Bone marrow (tissue), 2 donors: ENCODE measurements at regions not wholly inside any gene's neighbourhood (a gene's known extent, or its start where the extent isn't known, plus 50 kb on each side); places are given as distances from the start of the nearest gene placed in this dataset.

Source experiments
- DNase-seq, 2 donors: peaks; one replicate each; lab custom pipeline; 2025; lab: John Stamatoyannopoulos, UW

DNA sequence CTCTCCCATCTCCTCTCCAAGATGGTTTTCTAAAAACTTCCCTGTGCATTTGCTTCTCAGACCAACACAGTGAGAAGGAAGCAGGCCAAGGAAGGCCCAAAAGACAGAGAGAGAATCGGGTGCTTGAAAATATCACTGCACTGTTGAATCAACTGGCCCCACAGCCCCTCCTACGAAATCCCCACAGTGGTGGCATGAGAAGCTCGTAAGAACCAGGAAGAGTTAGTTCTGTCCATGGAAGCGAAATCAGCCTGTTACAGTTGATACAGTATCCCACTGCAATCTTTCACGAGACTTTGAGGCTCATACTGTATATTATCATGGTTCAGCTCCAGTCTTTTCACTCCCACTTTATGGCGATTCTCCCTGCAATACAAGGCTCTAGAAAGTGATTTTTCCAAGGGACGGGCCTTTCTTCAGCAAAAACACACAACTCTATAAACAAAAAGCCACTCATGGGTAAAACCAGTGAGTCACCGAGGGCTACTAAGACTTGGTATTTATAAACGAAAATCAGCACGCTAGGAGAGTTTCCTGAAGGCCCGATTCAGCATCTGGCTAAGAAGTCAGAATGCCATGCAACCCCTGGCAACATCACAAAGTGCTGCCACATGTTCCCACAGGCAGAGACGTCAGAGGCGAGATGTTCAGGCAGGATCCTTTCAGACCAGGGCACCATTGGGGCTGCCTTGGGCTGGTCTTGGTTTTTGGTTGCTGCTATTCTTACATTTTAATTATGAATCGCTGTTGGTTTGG is 185.7 kb downstream of the IRX5 start:
- DNase-seq, result no peak

DNA sequence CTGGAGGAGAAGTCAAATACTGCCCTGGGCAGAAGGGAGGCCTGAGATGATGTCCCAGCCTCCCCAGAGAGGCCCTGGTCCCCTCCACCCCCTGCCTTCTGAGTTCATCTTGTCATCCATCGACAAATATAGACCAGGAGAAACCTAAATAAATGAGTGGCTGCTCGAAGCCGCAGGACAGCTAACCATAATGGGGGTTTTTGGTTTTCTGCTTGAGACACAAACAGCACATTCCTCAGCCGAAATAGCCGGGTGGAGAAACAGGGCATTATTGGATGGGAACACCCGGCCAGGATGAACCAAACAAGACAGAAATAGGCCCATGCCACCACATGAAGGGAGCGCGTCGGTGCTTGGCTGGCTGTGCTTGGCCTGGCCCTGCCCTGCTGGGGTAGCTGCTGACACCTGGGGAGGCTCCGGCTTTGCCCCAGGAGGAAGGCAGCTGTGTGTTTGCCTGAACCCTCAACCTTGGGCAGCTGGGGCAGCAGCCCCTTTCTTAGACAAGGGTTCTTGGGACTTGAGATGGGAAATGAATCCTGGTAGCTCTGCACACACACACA is 188.1 kb downstream of the IRX5 start:
- DNase-seq, result no peak

- DNase-seq, result no peak
Observed at GRCh38 chr16:55120408-55120807, 189.7 kb downstream of the IRX5 start.

- DNase-seq, result no peak
Observed at GRCh38 chr16:55120826-55121225, 190.2 kb downstream of the IRX5 start.

DNA sequence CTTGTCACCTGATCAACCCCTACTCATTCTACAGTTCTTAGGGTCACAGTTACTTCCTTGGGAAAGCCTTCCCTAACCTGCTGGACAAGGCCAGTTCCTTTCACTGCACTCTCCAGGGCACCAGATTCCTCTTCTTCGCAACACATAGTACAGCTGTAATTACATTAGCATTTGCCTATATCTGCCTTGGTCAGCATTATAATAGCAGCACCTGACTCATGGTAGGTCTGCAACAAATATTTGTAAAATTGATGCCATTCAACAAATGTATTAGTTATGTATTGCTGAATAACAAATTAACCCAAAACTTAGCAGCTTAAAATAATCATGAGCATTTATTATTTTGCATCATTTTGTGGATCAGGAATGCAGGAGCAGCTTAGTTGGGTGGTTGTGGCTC is 193.0 kb downstream of the IRX5 start:
- no peak for DNase-seq

DNA sequence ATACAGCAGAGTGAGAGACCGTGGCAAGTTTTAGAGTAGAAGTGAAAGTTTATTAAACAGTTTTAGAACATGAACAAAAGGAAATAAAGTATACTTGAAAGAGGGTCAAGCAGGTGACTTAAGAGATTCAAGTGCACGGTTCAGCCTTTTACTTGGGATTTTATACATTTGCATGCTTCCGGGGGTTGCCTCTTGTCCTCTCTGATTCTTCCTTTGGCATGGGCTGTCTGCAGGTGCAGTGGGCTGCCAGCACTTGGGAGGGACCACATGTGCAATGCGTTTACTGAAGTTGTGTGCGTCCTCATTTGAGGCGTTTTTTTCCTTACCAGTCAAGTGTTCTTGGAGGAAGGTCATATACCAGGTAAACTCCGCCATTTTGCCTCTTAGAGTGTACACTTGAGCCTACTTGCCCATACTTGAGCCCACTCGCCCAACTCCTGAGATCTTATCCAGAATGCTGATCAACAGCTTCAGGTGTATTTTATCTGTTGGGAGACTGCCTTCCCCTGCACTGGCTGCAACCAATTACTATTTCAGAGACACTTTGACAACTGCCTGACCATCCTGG is 195.2 kb downstream of the IRX5 start:
- DNase-seq, result no peak

- DNase-seq, result no peak
Observed at GRCh38 chr16:55126456-55126855, 195.8 kb downstream of the IRX5 start.

DNA sequence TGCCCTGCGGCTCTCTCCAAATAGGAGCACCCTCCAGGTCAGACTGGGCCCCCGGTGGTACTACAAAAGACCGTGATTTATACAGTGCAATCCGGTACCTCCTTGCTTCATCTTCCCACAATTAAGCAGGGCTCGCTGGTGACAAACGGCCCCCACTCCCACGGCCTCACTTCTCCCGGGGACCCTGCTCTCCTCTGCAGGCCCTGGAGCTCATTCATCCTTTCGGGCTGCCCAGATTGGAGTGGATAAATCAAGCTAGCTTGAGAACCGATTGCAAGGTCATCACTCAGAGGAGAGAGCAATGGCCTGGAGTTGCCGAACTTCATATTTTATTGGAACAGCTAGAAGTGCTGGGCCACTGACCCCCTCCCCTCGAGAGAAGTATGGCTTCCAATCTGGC is 193.5 kb upstream of the IRX6 start:
- no peak for DNase-seq

GRCh38 chr16:55130911-55131310 is 193.1 kb upstream of the IRX6 start:
- DNase-seq, result no peak

DNA sequence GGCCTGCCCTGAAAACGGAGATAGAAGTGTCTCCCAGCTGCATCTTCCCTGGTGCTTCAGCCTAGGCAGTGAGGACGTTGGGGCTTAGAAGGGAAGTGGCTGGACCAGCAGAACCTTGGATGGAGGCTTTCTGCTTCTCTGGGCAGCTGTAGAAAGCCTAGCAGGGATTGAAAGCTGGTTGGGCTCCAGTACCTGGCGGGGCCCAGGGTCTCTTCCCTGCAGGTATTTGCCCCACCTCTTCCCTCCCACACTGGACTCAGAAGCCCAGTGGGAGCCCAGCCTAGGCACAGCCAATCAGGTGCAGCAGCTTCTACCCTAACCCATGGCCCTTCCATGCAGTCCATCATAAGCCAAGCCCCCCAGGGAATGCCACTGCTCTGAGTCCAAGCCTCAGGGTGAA is 190.3 kb upstream of the IRX6 start:
- DNase-seq, result no peak

DNA sequence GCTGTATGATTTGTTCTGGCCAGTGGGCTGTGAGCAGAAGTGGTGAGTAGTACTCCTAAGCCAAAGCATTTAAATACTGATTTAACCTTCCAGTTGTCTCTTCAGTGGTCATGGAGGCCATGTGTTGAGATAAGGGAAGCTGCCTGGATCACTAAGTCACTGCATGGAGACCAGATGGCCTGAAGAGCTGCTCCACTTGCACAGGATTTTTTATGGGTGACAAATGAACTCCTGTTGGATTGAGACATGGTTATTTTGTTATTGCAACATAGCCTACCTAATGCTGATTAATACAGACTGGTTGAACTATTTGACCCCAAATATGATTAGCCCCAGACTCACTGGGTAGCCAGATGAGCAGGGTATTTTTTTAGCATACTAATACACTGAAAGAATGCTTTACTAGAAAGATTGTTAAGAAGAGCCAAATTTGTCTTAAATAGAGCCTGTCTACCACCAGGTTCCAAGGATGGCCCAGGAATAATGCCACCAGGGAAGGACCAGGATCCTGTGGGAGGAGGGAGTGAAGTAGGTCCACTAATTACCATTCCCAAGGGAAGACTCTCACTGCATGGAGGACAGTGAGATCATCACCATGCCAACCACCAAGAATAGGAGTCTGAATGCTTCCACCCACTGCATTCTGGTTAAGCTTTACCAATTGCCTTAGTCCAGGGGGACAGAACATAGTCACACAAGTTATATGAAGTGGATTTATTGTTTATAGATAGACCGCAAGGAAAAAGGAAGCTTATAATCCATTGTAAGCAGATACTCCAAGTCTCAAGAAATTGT is 187.4 kb upstream of the IRX6 start:
- DNase-seq, result no peak

DNA sequence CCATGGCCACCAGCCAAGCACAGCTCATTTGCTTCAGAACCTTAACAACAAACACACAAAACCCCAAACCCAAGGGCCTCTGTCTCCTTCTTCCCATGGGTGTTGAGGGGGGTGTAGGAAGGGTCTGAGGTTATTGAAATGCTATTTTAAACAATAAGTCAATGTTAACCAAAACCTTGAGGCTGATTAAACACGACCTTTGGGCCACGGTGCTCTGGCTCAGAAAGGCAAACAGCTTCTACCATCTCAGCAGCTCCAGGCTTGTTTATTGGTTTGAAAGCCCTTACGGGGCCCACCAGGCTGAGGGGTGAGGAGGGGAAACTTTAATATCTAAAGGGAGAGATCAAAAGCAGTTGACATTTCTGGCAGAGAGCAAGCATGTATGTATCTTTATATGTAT is 185.7 kb upstream of the IRX6 start:
- no peak for DNase-seq

DNA sequence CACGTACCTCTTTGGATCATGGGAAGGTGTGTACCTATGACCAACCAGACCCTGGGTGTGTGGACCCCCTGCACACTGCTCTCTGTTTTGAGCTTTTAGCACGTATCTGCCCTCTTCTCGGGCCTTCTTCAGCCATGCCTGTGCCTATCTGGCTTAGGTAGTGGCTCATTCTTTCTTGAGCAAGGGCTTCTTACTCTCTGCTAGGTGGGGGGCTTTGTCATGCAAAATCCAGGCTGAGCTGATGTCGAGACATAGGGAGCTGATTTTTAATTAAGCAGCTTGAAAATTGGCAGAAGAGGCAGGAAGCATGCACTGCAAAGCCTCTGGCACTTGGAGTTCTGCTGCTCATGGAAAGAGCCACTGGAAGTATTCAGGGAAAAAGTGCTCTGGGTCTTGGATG is 181.6 kb upstream of the IRX6 start:
- DNase-seq, result no peak

- DNase-seq, result no peak
Observed at GRCh38 chr16:55144651-55145050, 179.4 kb upstream of the IRX6 start.

DNA sequence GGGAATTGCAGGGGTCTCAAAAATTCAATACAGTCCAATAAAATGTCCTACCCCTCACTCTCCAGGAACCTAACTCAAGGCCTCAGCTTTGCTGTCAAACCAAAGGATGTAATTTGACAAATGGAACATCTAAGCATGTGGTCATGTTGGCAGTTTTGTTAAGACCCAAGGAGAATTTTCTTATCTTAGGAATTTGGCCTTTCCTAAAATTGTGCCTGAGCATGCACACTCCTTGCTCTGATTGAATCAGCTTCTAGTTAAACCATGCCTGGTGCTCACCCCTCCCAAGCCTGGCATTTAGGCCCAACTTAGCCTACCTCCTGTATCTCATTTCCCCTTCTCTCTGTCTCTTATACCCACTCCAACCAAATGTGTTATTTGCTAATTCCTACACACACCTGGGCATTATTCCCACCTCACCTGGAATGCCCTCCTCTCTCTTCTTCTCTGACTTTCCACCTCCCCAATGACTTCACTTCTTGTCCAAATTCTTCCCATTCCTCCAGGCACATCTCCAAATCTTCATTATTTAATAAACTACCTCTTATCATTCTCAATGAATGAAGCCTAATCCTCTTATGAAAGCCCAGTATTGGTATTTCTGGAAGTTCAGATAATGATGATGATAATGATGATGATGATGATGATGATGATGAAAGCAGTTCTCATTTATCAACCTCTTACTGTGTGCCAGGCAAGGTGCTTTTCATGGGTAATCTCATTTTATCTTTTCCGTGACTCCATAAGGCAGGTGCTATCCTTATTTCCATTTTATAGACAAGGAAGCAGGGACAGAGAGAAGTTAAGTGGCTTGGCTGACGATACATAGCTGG is 178.0 kb upstream of the IRX6 start:
- DNase-seq, result no peak

DNA sequence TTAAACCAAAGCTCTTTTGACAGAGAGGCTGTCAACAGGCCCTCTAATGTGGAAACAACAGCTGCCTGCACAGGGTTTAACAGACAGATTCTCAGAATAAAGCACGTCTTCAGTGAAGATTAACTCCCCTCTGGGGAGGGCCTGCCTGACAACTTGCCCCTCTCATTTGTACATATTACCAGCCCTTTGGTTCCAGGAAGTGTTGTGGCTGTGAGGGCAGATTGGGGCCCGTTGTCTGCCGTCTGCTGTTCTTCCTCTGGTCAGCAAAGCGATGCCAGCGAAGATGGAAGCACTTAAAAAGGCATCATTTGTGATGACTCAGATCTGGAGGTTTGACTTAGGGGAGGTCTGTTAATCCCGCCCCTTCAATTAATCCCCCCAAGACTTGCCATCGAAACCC is 177.0 kb upstream of the IRX6 start:
- no peak for DNase-seq

DNA sequence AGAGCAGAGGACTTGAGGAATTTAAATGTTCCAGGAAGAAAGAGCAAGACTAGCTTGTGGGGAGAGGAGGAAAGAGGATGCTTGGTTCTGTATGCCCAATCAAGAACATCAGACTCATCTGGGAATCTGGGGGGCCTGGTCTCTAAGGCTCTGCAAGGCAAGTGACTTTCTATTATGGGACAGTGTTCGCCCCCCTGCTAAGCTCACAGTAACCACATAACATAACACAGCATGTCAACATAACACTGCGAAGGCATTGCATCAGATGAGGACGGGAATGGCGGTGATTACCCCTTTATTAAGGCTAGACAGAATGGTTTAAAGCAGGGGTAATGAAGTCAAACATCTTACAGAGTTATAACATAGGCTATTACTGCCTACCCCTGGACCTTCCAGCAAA is 176.6 kb upstream of the IRX6 start:
- no peak for DNase-seq

GRCh38 chr16:55149622-55150021 is 174.4 kb upstream of the IRX6 start:
- no peak for DNase-seq

DNA sequence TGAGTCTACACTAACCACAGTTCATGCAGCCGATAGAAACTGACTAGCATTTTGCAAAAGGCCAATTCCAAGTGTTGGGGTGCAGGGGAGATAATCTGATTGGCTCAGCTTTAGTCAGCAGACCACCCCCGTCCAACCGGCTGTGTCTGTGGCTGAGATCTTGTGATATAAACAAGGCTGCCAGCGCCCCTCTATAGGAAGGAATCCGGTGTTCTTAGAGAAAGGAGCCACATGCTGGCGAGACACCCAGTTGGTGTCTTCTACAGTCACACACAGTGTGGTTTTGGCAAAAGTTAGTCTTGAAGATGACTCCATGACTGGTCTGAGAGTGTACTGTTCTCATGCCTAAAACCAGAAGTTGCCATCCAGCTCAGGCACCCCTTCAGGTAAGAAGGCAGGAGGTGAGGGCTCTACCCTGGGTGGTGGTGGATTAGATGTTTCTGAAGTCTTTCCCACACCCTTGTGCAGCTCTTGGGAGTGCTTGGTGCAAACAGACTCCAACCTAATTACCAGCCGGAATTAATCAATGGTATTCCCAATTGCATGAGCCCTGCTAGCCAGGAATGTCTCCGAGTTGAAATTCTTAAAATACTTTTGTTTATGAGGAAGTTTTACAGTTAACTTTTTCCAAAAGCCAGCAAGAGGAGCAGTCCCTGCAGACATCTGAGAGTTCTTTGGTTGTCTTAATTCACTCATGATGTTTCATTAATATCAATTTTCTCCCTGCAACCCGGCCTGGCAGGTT is 172.3 kb upstream of the IRX6 start:
- DNase-seq, result no peak

- DNase-seq, result no peak
Observed at GRCh38 chr16:55152875-55153390, 171.1 kb upstream of the IRX6 start.

DNA sequence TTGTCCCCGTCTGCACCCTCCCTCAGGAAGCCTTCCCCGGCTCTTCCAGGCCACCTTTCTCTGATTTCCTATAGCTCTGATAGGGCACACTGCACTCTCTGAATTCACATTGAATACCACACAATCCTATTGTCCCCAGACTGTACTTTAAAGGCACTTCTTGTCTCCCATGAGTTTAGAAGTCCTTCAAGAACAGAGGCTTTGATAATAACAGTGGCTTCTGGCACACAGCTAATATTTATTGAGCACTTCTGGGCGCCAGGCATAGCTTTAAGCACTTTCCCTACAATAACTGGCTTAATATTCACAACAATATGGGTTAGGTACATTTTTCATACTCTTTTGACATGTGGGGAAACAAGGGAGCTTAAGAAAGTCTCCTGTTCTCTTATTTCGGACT is 169.7 kb upstream of the IRX6 start:
- no peak for DNase-seq
